Astrocyte (in vitro differentiated cells and primary cell): ENCODE measurements at regions not wholly inside any gene's neighbourhood (a gene's known extent, or its start where the extent isn't known, plus 50 kb on each side); places are given as distances from the start of the nearest gene placed in this dataset.

Experiments
- DNase-seq: peaks from one replicate; pipeline ENCODE4 v3.0.0-alpha.2; 2010; ENCODE audit warnings: low read depth
- FAIRE-seq: peaks from 2 replicates; lab custom pipeline; 2011; peaks lifted over from hg19 to GRCh38; lab: Jason Lieb, UNC
- H2AFZ ChIP-seq: 2 replicates; pipeline ENCODE4 v1.6.0; 2012; ENCODE audit warnings: low read depth, low read length, inconsistent platforms
- H3K27ac ChIP-seq: 2 replicates; pipeline ENCODE4 v1.5.1; 2011; ENCODE audit warnings: low read depth, low read length, inconsistent platforms
- H3K27me3 ChIP-seq: 2 replicates; pipeline ENCODE4 v1.6.0; 2011; ENCODE audit warnings: low read length, inconsistent platforms; ENCODE audit not compliant: insufficient read depth
- H3K36me3 ChIP-seq: 2 replicates; pipeline ENCODE4 v1.5.1; 2011; ENCODE audit warnings: low read length, inconsistent platforms; ENCODE audit not compliant: insufficient read depth
- H3K4me1 ChIP-seq: 2 replicates; pipeline ENCODE4 v1.5.1; 2011; ENCODE audit warnings: low read length, inconsistent platforms; ENCODE audit not compliant: insufficient read depth
- H3K4me2 ChIP-seq: 2 replicates; pipeline ENCODE4 v1.6.0; 2012; ENCODE audit warnings: low read length, inconsistent platforms
- H3K4me3 ChIP-seq: 2 replicates; pipeline ENCODE4 v1.5.1; 2011; ENCODE audit warnings: low read depth, mild to moderate bottlenecking, low read length, inconsistent platforms; ENCODE audit not compliant: insufficient read depth
- H3K79me2 ChIP-seq: 2 replicates; pipeline ENCODE4 v1.6.0; 2012; ENCODE audit warnings: mild to moderate bottlenecking, low read length, inconsistent platforms; ENCODE audit not compliant: insufficient read depth
- H3K9ac ChIP-seq: 2 replicates; pipeline ENCODE4 v1.6.0; 2012; ENCODE audit warnings: mild to moderate bottlenecking, low read length, inconsistent platforms
- H3K9me3 ChIP-seq: 2 replicates; pipeline ENCODE4 v1.5.1; 2012; ENCODE audit warnings: low read depth, mild to moderate bottlenecking, low read length, inconsistent platforms; ENCODE audit not compliant: insufficient read depth
- H4K20me1 ChIP-seq: 2 replicates; pipeline ENCODE4 v1.6.0; 2012; ENCODE audit warnings: low read length, inconsistent platforms; ENCODE audit not compliant: insufficient read depth
- H3K27ac Mint-ChIP-seq: one replicate; pipeline ENCODE4 v1.8.0; 2021; ENCODE audit warnings: mild to moderate bottlenecking, mixed read lengths; ENCODE audit not compliant: unreplicated experiment
- H3K27me3 Mint-ChIP-seq: one replicate; pipeline ENCODE4 v1.8.0; 2021; ENCODE audit warnings: low read depth, mixed read lengths; ENCODE audit not compliant: unreplicated experiment
- H3K36me3 Mint-ChIP-seq: one replicate; pipeline ENCODE4 v1.8.0; 2021; ENCODE audit warnings: low read depth, mixed read lengths; ENCODE audit not compliant: unreplicated experiment
- H3K4me1 Mint-ChIP-seq: one replicate; pipeline ENCODE4 v1.8.0; 2021; ENCODE audit warnings: low read depth, mixed read lengths; ENCODE audit not compliant: unreplicated experiment
- H3K4me3 Mint-ChIP-seq: one replicate; pipeline ENCODE4 v1.8.0; 2021; ENCODE audit warnings: mild to moderate bottlenecking, moderate library complexity, mixed read lengths; ENCODE audit not compliant: unreplicated experiment
- H3K9me3 Mint-ChIP-seq: one replicate; pipeline ENCODE4 v1.8.0; 2021; ENCODE audit warnings: mild to moderate bottlenecking, mixed read lengths; ENCODE audit not compliant: unreplicated experiment
- CTCF ChIP-seq: IDR thresholded peaks from 2 replicates; pipeline ENCODE4 v1.5.1; 2011; ENCODE audit warnings: low read depth, mild to moderate bottlenecking, inconsistent platforms, low read length, moderate library complexity; ENCODE audit not compliant: insufficient read depth
- EZH2 ChIP-seq: IDR thresholded peaks from 2 replicates; pipeline ENCODE4 v1.6.1; 2012; ENCODE audit warnings: mild to moderate bottlenecking, low read length, inconsistent platforms; ENCODE audit not compliant: insufficient read depth

- no peak overlapping the region for H3K4me3 ChIP-seq
- Mint-ChIP-seq H3K27ac (no peak overlapping the region), H3K27me3 (peaks cover 13% of the 10 kb centered on the region), H3K9me3 (peaks cover 17% of the 10 kb centered on the region), H3K4me1 (no peaks in the 10 kb centered on the region), H3K4me3 (no peak overlapping the region), H3K36me3 (peaks cover 2% of the 10 kb centered on the region)
- no peak for DNase-seq
- peaks cover 2% of the 10 kb centered on the region for H3K27me3 ChIP-seq
- H4K20me1 ChIP-seq = no peaks in the 10 kb centered on the region
- no peak for FAIRE-seq
- H3K9ac ChIP-seq = no peak overlapping the region
- H3K9me3 ChIP-seq = peaks cover 12% of the 10 kb centered on the region
- H3K27ac ChIP-seq = no peak overlapping the region
- no peaks in the 10 kb centered on the region for H3K79me2 ChIP-seq
- H3K4me2 ChIP-seq = no peak overlapping the region
- H3K36me3 ChIP-seq = no peaks in the 10 kb centered on the region
- H3K4me1 ChIP-seq = no peaks in the 10 kb centered on the region
- TF ChIP-seq EZH2 (no peak), CTCF (no peak)
- no peak overlapping the region for H2AFZ ChIP-seq
Observed at GRCh38 chr2:239887604-239888003, 137.5 kb downstream of the NDUFA10 start.

DNA sequence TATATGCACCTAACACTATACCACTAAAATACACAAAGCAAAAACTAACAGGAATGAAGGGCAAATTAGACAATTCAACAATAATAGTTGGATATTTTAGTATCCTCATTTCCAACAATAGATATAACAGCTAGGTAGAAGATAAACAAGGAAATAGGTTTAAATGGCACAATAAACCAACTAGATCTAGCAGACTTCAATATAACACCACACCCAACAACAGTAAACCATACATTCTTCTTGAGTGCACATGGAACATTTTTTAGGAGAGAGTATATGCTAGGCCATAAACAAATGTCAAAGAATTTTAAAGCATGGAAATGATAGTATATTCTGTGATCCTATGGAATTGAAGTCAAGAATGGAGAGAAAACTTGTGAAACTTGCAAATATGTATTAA lies 138.4 kb downstream of the NDUFA10 start:
- Mint-ChIP-seq H3K36me3 (peaks cover 2% of the 10 kb centered on the region), H3K27ac (no peak overlapping the region), H3K27me3 (peaks cover 12% of the 10 kb centered on the region), H3K9me3 (peaks cover 24% of the 10 kb centered on the region), H3K4me3 (no peak overlapping the region), H3K4me1 (no peaks in the 10 kb centered on the region)
- no peaks in the 10 kb centered on the region for H4K20me1 ChIP-seq
- DNase-seq (no peak), FAIRE-seq (no peak)
- no peaks in the 10 kb centered on the region for H3K79me2 ChIP-seq
- H3K4me2 ChIP-seq = no peak overlapping the region
- TF ChIP-seq EZH2 (no peak), CTCF (no peak)
- no peak overlapping the region for H2AFZ ChIP-seq
- H3K27ac ChIP-seq = no peak overlapping the region
- no peak overlapping the region for H3K4me3 ChIP-seq
- no peak overlapping the region for H3K9ac ChIP-seq
- H3K27me3 ChIP-seq = peaks cover 2% of the 10 kb centered on the region
- peaks cover 12% of the 10 kb centered on the region for H3K9me3 ChIP-seq
- H3K4me1 ChIP-seq = peaks cover 4% of the 10 kb centered on the region
- H3K36me3 ChIP-seq = no peaks in the 10 kb centered on the region

DNA sequence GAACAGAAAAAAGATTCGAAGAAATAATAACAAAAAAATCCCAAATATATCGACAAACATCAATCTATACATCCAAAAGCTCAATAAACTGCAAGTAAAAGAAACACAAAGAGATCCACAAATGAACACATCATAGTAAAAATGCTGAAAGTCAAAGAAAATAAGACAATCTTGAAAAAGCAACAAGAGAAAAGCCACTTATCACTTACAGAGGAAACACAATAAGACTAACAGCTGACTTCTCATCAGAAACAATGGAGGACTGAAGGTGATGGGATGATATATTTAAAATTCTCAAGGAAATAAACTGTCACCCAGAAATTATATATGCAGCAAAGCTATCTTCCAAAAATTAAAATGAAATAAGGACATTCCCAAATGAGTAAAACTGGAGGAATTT lies 140.3 kb downstream of the NDUFA10 start:
- H3K4me1 ChIP-seq = peaks cover 6% of the 10 kb centered on the region
- Mint-ChIP-seq H3K4me1 (no peaks in the 10 kb centered on the region), H3K36me3 (peaks cover 2% of the 10 kb centered on the region), H3K9me3 (peaks cover 24% of the 10 kb centered on the region), H3K27me3 (peaks cover 16% of the 10 kb centered on the region), H3K4me3 (no peak overlapping the region), H3K27ac (no peak overlapping the region)
- TF ChIP-seq EZH2 (no peak), CTCF (no peak)
- no peak overlapping the region for H3K9ac ChIP-seq
- peaks cover 2% of the 10 kb centered on the region for H3K27me3 ChIP-seq
- H2AFZ ChIP-seq = no peak overlapping the region
- FAIRE-seq = no peak
- H4K20me1 ChIP-seq = no peaks in the 10 kb centered on the region
- no peak overlapping the region for H3K4me3 ChIP-seq
- no peak overlapping the region for H3K27ac ChIP-seq
- no peaks in the 10 kb centered on the region for H3K79me2 ChIP-seq
- H3K36me3 ChIP-seq = no peaks in the 10 kb centered on the region
- no peak overlapping the region for H3K4me2 ChIP-seq
- peaks cover 12% of the 10 kb centered on the region for H3K9me3 ChIP-seq
- DNase-seq = no peak
